H9 (cell line): ENCODE measurements at regions not wholly inside any gene's neighbourhood (a gene's known extent, or its start where the extent isn't known, plus 50 kb on each side); places are given as distances from the start of the nearest gene placed in this dataset.
A peak's percentile ranks its signal among the peaks of the same experiment; 100 is the strongest.

Experiments used
- DNase-seq: peaks from one replicate; pipeline ENCODE4 v3.0.0-alpha.2; 2017
- H2AFZ ChIP-seq: one replicate; pipeline ENCODE4 v1.6.1; 2013; ENCODE audit warnings: mild to moderate bottlenecking, low read length, control low read depth, moderate library complexity
- H2AK5ac ChIP-seq: 2 replicates; pipeline ENCODE4 v1.6.1; 2013; ENCODE audit warnings: low read length, control low read depth, mixed read lengths; ENCODE audit not compliant: insufficient read length
- H2BK120ac ChIP-seq: one replicate; pipeline ENCODE4 v1.6.1; 2013; ENCODE audit warnings: low read depth, mild to moderate bottlenecking, low read length, control low read depth, inconsistent platforms; ENCODE audit not compliant: poor library complexity, severe bottlenecking
- H2BK12ac ChIP-seq: 2 replicates; pipeline ENCODE4 v1.6.1; 2013; ENCODE audit warnings: low read length, control low read depth, mixed read lengths, low read depth; ENCODE audit not compliant: insufficient read length
- H2BK15ac ChIP-seq: 2 replicates; pipeline ENCODE4 v1.6.1; 2013; ENCODE audit warnings: low read depth, low read length, control low read depth
- H2BK20ac ChIP-seq: one replicate; pipeline ENCODE4 v1.6.1; 2013; ENCODE audit warnings: low read depth, mild to moderate bottlenecking, low read length, control low read depth, inconsistent platforms; ENCODE audit not compliant: poor library complexity, severe bottlenecking
- H2BK5ac ChIP-seq: 2 replicates; pipeline ENCODE4 v1.6.1; 2013; ENCODE audit warnings: low read length, control low read depth, mixed read lengths; ENCODE audit not compliant: insufficient read length
- H3K14ac ChIP-seq: 2 replicates; pipeline ENCODE4 v1.6.1; 2013; ENCODE audit warnings: low read length, control low read depth; ENCODE audit not compliant: insufficient read depth
- H3K18ac ChIP-seq: 2 replicates; pipeline ENCODE4 v1.6.1; 2013; ENCODE audit warnings: low read depth, mild to moderate bottlenecking, mixed read lengths, low read length, control low read depth; ENCODE audit not compliant: insufficient read length
- H3K23ac ChIP-seq: 2 replicates; pipeline ENCODE4 v1.6.1; 2013; ENCODE audit warnings: low read length, control low read depth, mixed read lengths, low read depth; ENCODE audit not compliant: insufficient read length
- H3K23me2 ChIP-seq: 2 replicates; pipeline ENCODE4 v1.6.1; 2013; ENCODE audit warnings: low read depth, mild to moderate bottlenecking, mixed read lengths, low read length, control low read depth; ENCODE audit not compliant: insufficient read length, poor library complexity, severe bottlenecking
- H3K27ac ChIP-seq: 2 replicates; pipeline ENCODE4 v1.5.1; 2013; ENCODE audit warnings: low read length, control low read depth, mixed read lengths, low read depth; ENCODE audit not compliant: insufficient read length
- H3K27me3 ChIP-seq: 2 replicates; pipeline ENCODE4 v1.6.1; 2013; ENCODE audit warnings: low read length, control low read depth, inconsistent platforms; ENCODE audit not compliant: insufficient read depth
- H3K4ac ChIP-seq: 2 replicates; pipeline ENCODE4 v1.6.1; 2013; ENCODE audit warnings: low read depth, mild to moderate bottlenecking, control low read depth, inconsistent platforms, low read length, moderate library complexity
- H3K4me1 ChIP-seq: 2 replicates; pipeline ENCODE4 v1.6.1; 2013; ENCODE audit warnings: low read length, control low read depth, inconsistent platforms; ENCODE audit not compliant: insufficient read depth
- H3K4me2 ChIP-seq: 2 replicates; pipeline ENCODE4 v1.6.1; 2013; ENCODE audit warnings: low read length, control low read depth, mixed read lengths; ENCODE audit not compliant: insufficient read length, insufficient read depth
- H3K56ac ChIP-seq: 2 replicates; pipeline ENCODE4 v1.6.1; 2013; ENCODE audit warnings: low read depth, mild to moderate bottlenecking, mixed read lengths, low read length, control low read depth; ENCODE audit not compliant: insufficient read length
- H3K79me1 ChIP-seq: 2 replicates; pipeline ENCODE4 v1.6.1; 2013; ENCODE audit warnings: low read depth, mild to moderate bottlenecking, moderate library complexity, low read length, control low read depth, inconsistent platforms; ENCODE audit not compliant: insufficient read depth, poor library complexity, severe bottlenecking
- H3K79me2 ChIP-seq: 2 replicates; pipeline ENCODE4 v1.6.1; 2013; ENCODE audit warnings: low read length, control low read depth, inconsistent platforms; ENCODE audit not compliant: insufficient read depth
- H3K9ac ChIP-seq: 2 replicates; pipeline ENCODE4 v1.6.1; 2013; ENCODE audit warnings: low read length, control low read depth, mixed read lengths; ENCODE audit not compliant: insufficient read length; ENCODE audit errors: extremely low read depth
- H3K9me3 ChIP-seq: one replicate; pipeline ENCODE4 v1.6.1; 2013; ENCODE audit warnings: low read depth, low read length, inconsistent platforms; ENCODE audit not compliant: control insufficient read depth
- H3T11ph ChIP-seq: one replicate; pipeline ENCODE4 v1.6.1; 2013; ENCODE audit warnings: mild to moderate bottlenecking, low read length, control low read depth, inconsistent platforms
- H4K20me1 ChIP-seq: one replicate; pipeline ENCODE4 v1.6.1; 2013; ENCODE audit not compliant: control insufficient read depth, insufficient read length, insufficient read depth
- H4K5ac ChIP-seq: 2 replicates; pipeline ENCODE4 v1.6.1; 2013; ENCODE audit warnings: low read depth, mild to moderate bottlenecking, mixed read lengths, low read length, control low read depth; ENCODE audit not compliant: insufficient read length
- H4K8ac ChIP-seq: replicated peaks from 2 replicates; pipeline ENCODE4 v1.6.1; 2013; ENCODE audit warnings: low read length, control low read depth, mixed read lengths, low read depth; ENCODE audit not compliant: insufficient read length
- H4K91ac ChIP-seq: 2 replicates; pipeline ENCODE4 v1.6.1; 2013; ENCODE audit warnings: low read depth, mild to moderate bottlenecking, moderate library complexity, mixed read lengths, low read length, control low read depth; ENCODE audit not compliant: insufficient read length
- H3K27ac Mint-ChIP-seq, 3 experiments: 2 replicates in 2 of 3; 3 replicates in 1 of 3; pipeline ENCODE4 v1.8.0; 2020 to 2021; ENCODE audit warnings: mixed read lengths in 3 of 3, mild to moderate bottlenecking in 1 of 3, moderate library complexity in 1 of 3
- H3K27me3 Mint-ChIP-seq: 2 replicates; pipeline ENCODE4 v1.8.0; 2021; ENCODE audit warnings: low read depth, mild to moderate bottlenecking, moderate library complexity, mixed read lengths
- H3K36me3 Mint-ChIP-seq, 3 experiments: 2 replicates in 2 of 3; 3 replicates in 1 of 3; pipeline ENCODE4 v1.8.0; 2020 to 2021; ENCODE audit warnings: low read depth in 3 of 3, mixed read lengths in 3 of 3; ENCODE audit not compliant: insufficient read depth in 1 of 3
- H3K4me1 Mint-ChIP-seq, 2 experiments: 2 replicates each; pipeline ENCODE4 v1.8.0; 2020; ENCODE audit warnings: mixed read lengths in 2 of 2
- H3K4me3 Mint-ChIP-seq, 2 experiments: 2 replicates in 1 of 2; 3 replicates in 1 of 2; pipeline ENCODE4 v1.8.0; 2020 to 2021; ENCODE audit warnings: mild to moderate bottlenecking in 2 of 2, mixed read lengths in 2 of 2, moderate library complexity in 1 of 2
- H3K9me3 Mint-ChIP-seq, 2 experiments: 2 replicates in 1 of 2; 3 replicates in 1 of 2; pipeline ENCODE4 v1.8.0; 2020; ENCODE audit warnings: mild to moderate bottlenecking in 2 of 2, mixed read lengths in 2 of 2, moderate library complexity in 1 of 2
- CTCF ChIP-seq: fragments of 200-600 bp; sonication (generic); conservative IDR thresholded peaks from 3 replicates; pipeline ENCODE4 v1.8.0; 2021; ENCODE audit warnings: antibody characterized with exemption, mild to moderate bottlenecking
- whole genome bisulfite sequencing: extraction: QIAGEN DNeasy Blood & Tissue Kit; methylation state at CpG from one replicate; pipeline ENCODE4 v1.1.7; 2013; ENCODE audit warnings: missing lambda C conversion rate, low lambda C conversion rate, mixed read lengths; ENCODE audit not compliant: insufficient read length; ENCODE audit errors: extremely low coverage; 5-methylcytosine and 5-hydroxymethylcytosine counted together

- H3K4me2 ChIP-seq, result no peak overlapping the region
- H3K27ac Mint-ChIP-seq, result peak overlapping the region; percentile 18 to 88 (median 71); a peak in 4 of 7 replicates
- no peak overlapping the region for H3K27ac ChIP-seq
Measured at GRCh38 chr13:83450591-83450990, 431.7 kb downstream of the SLITRK1 start.

More at GRCh38 chr13:83450591-83450990, 431.7 kb downstream of the SLITRK1 start:
- Histone ChIP-seq H3K9me3 (no peaks in the 10 kb centered on the region), H4K91ac (no peak overlapping the region), H2BK120ac (no peak overlapping the region), H3K4me1 (no peaks in the 10 kb centered on the region), H4K20me1 (no peaks in the 10 kb centered on the region), H3T11ph (no peak overlapping the region), H2BK20ac (no peak overlapping the region), H3K18ac (no peak overlapping the region), H3K23ac (no peak overlapping the region), H3K79me1 (no peaks in the 10 kb centered on the region), H2BK12ac (no peak overlapping the region), H2AFZ (no peak overlapping the region), H3K27me3 (no peaks in the 10 kb centered on the region), H3K9ac (no peak overlapping the region), H3K56ac (no peak overlapping the region), H3K4ac (no peak overlapping the region), H2AK5ac (no peak overlapping the region), H2BK15ac (no peak overlapping the region), H3K23me2 (no peaks in the 10 kb centered on the region), H3K79me2 (no peaks in the 10 kb centered on the region), H3K14ac (no peak overlapping the region), H2BK5ac (no peak overlapping the region), H4K5ac (no peak overlapping the region), H4K8ac (no peak overlapping the region)
- peaks cover 8 to 10% of the 10 kb centered on the region in 2 experiments for H3K4me1 Mint-ChIP-seq
- DNase-seq, result no peak
- H3K36me3 Mint-ChIP-seq, result peaks cover 0 to 5% (median 0%) of the 10 kb centered on the region in 3 experiments; a peak in 2 of 7 replicates
- no peak overlapping the region for H3K4me3 Mint-ChIP-seq
- H3K27me3 Mint-ChIP-seq, result no peaks in the 10 kb centered on the region; the same call in 1 of the 2 replicates
- WGBS, result no CpG with 5 or more reads among the region's 2 CpGs
- peaks cover 0 to 3% of the 10 kb centered on the region in 2 experiments; a peak in 1 of 5 replicates for H3K9me3 Mint-ChIP-seq
- TF ChIP-seq CTCF, result no peak
